ENCODE measurements at regions not wholly inside any gene's neighbourhood (a gene's known extent, or its start where the extent isn't known, plus 50 kb on each side); places are given as distances from the start of the nearest gene placed in this dataset.

DNA sequence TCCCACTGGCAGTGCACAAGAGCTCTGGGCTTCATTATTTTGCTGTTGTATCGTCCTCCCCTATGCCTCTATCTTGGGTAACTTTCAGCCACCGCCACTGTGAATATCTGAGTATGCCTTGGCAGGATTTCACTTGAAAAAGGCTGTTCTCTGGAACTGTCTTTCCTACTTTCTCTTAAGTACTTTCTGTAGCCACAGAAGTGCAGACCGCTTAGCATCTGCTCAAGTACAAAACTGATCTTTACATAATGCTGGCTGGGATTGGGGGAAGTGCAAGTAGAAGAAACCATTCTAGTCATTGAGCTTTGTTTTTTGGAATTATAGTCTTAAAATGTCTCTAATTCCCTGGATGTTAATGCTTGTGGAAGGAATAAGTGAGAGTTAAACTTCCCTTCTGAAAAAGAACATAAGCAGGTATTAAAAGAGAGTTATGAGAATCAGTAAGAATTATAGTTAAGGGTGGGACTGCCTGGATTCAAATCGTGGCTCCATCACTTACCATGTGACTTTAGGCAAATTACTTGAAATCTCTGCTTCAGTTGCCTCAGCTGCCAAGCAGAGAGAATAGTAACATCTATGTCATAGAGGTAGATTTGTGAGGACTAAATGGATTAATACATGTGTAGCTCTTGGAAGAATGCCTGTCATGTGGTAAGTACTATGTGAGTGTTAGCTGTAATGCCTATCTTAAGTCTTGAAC, 77.5 kb downstream of the MID1IP1 start:
- H2BK5ac ChIP-seq (ENCODE audit: low read depth, low read length, poor library complexity, severe bottlenecking): no peak overlapping the region
- no peak overlapping the region for H3K18ac ChIP-seq (ENCODE audit: low read depth, low read length)
- H3K4me1 ChIP-seq (ENCODE audit: control insufficient read depth, insufficient read depth, low read length): no peaks in the 10 kb centered on the region
- in situ Hi-C loops (cut with MboI; ENCODE audit: low sequenced_read_pairs) (no loop called here), dilution Hi-C loops (cut with HindIII; ENCODE audit: low sequenced_read_pairs, unreplicated experiment) (no loop called here), intact Hi-C loops (cut with micrococcal nuclease) (no loop called here)
- ATAC-seq (ENCODE audit: low read depth) (no peak), DNase-seq (no peak)
- no peak overlapping the region for H2AK9ac ChIP-seq (replicated peaks; ENCODE audit: low read depth, low read length, poor library complexity)
- H2BK20ac ChIP-seq (ENCODE audit: low read depth, low read length): no peak overlapping the region
- no peak overlapping the region for H3K14ac ChIP-seq (replicated peaks; ENCODE audit: low read depth, low read length)
- no peak overlapping the region for H3K27ac ChIP-seq (ENCODE audit: insufficient read depth, low read length)
- H3K27me3 ChIP-seq (ENCODE audit: control insufficient read depth, insufficient read depth, low read length): peaks cover 1% of the 10 kb centered on the region; the same call in 1 of the 2 replicates
- TF ChIP-seq FOS (IDR thresholded peaks at IDR 0.05; ENCODE audit: low read depth, low read length) (no peak), MXI1 (IDR thresholded peaks at IDR 0.05; ENCODE audit: borderline replicate concordance, low read depth, low read length) (no peak), NFE2L2 (IDR thresholded peaks at IDR 0.05; ENCODE audit: low read depth, low read length) (no peak), CHD1 (IDR thresholded peaks at IDR 0.05; ENCODE audit: low read depth, low read length) (no peak), CEBPB (IDR thresholded peaks at IDR 0.05; ENCODE audit: low read depth, low read length) (no peak), MAFK (IDR thresholded peaks at IDR 0.05; ENCODE audit: low read depth, low read length) (no peak), BHLHE40 (IDR thresholded peaks at IDR 0.05; ENCODE audit: low read depth, low read length) (no peak), RFX5 (IDR thresholded peaks at IDR 0.05; ENCODE audit: low read depth, low read length) (no peak), USF2 (IDR thresholded peaks at IDR 0.05; ENCODE audit: low read depth, low read length) (no peak), RAD21 (IDR thresholded peaks at IDR 0.05; ENCODE audit: low read length) (no peak), MAZ (IDR thresholded peaks at IDR 0.05; ENCODE audit: borderline replicate concordance, low read depth, low read length) (no peak), SMC3 (IDR thresholded peaks at IDR 0.05; ENCODE audit: low read depth, low read length) (no peak), POLR2A (IDR thresholded peaks at IDR 0.05; ENCODE audit: low read depth, low read length) (no peak), RCOR1 (IDR thresholded peaks at IDR 0.05; ENCODE audit: insufficient replicate concordance, low read length) (no peak)
- TF ChIP-seq, protein P1, sequence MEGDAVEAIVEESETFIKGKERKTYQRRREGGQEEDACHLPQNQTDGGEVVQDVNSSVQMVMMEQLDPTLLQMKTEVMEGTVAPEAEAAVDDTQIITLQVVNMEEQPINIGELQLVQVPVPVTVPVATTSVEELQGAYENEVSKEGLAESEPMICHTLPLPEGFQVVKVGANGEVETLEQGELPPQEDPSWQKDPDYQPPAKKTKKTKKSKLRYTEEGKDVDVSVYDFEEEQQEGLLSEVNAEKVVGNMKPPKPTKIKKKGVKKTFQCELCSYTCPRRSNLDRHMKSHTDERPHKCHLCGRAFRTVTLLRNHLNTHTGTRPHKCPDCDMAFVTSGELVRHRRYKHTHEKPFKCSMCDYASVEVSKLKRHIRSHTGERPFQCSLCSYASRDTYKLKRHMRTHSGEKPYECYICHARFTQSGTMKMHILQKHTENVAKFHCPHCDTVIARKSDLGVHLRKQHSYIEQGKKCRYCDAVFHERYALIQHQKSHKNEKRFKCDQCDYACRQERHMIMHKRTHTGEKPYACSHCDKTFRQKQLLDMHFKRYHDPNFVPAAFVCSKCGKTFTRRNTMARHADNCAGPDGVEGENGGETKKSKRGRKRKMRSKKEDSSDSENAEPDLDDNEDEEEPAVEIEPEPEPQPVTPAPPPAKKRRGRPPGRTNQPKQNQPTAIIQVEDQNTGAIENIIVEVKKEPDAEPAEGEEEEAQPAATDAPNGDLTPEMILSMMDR (conservative IDR thresholded peaks at IDR 0.05; ENCODE audit: low read depth, low read length): no peak
- TF ChIP-seq, protein P2, sequence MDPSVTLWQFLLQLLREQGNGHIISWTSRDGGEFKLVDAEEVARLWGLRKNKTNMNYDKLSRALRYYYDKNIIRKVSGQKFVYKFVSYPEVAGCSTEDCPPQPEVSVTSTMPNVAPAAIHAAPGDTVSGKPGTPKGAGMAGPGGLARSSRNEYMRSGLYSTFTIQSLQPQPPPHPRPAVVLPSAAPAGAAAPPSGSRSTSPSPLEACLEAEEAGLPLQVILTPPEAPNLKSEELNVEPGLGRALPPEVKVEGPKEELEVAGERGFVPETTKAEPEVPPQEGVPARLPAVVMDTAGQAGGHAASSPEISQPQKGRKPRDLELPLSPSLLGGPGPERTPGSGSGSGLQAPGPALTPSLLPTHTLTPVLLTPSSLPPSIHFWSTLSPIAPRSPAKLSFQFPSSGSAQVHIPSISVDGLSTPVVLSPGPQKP (IDR thresholded peaks at IDR 0.05; ENCODE audit: borderline replicate concordance, low read depth, low read length): no peak
- no peak overlapping the region for H2AFZ ChIP-seq (replicated peaks; ENCODE audit: low read length, poor library complexity)
- H2AK5ac ChIP-seq (ENCODE audit: low read depth, low read length): no peak overlapping the region
- H4K8ac ChIP-seq (ENCODE audit: low read depth in 2 of 2, low read length in 2 of 2): no peak overlapping the region
- no peak overlapping the region for H2BK120ac ChIP-seq (ENCODE audit: low read depth, low read length)
- H3K9me3 ChIP-seq (ENCODE audit: control insufficient read depth, insufficient read depth, low read length): no peaks in the 10 kb centered on the region
- no peaks in the 10 kb centered on the region; a peak in 1 of 4 replicates for H3K79me1 ChIP-seq (ENCODE audit: low read depth in 1 of 2, low read length in 2 of 2)
- H3K9me1 ChIP-seq (ENCODE audit: insufficient read depth, low read length): no peaks in the 10 kb centered on the region; the same call in 1 of the 2 replicates
- H2BK15ac ChIP-seq (ENCODE audit: low read depth, low read length): no peak overlapping the region
- ChIA-PET CTCF (interaction anchor here (0.7 kb wide), 1 partner anchor 530 kb away, joined by 3 read pairs; no protein-coding TSS in a partner anchor), POLR2A (ENCODE audit: unreplicated experiment) (no interaction called here)
- no peak overlapping the region for H3K23ac ChIP-seq (ENCODE audit: low read depth, low read length)
- no peak overlapping the region for H3K4me2 ChIP-seq (ENCODE audit: low read depth, low read length)
- WGBS, 2 experiments (ENCODE audit: extremely low coverage in 2 of 2, insufficient read length in 1 of 2): 40% methylated on average over 1 of the region's 4 CpGs; no CpG with 5 or more reads in 1 of the 2 experiments
- no peak overlapping the region for H3K9ac ChIP-seq (ENCODE audit: low read depth, low read length)
- no peak overlapping the region for H3K56ac ChIP-seq (ENCODE audit: extremely low read depth, insufficient read depth, low read length)
- H3K4me3 ChIP-seq (ENCODE audit: insufficient read depth, low read depth, low read length): no peak overlapping the region
- H3K36me3 ChIP-seq (ENCODE audit: control insufficient read depth, insufficient read depth, low read length): no peaks in the 10 kb centered on the region
- H4K91ac ChIP-seq (ENCODE audit: insufficient read depth, low read depth, low read length): no peak overlapping the region
- no TSS peak for BruUV-seq (replicated peaks)
- no peak overlapping the region for H3K4ac ChIP-seq (ENCODE audit: low read depth, low read length)
- H4K20me1 ChIP-seq (ENCODE audit: insufficient read depth, low read length): no peaks in the 10 kb centered on the region
- H4K5ac ChIP-seq (ENCODE audit: low read depth, low read length): no peak overlapping the region

Measured in IMR-90 (cell line).